HG03039 (cell line): ENCODE measurements at regions not wholly inside any gene's neighbourhood (a gene's known extent, or its start where the extent isn't known, plus 50 kb on each side); places are given as distances from the start of the nearest gene placed in this dataset.
"Not testable (repeated sequence)": the region's sequence is repeated elsewhere in the genome, so short reads cannot be mapped to it uniquely, and the experiment has no call there.

Experiments
- ATAC-seq: cut with Tn5 transposase; IDR thresholded peaks from one replicate; pipeline ENCODE4 v1.9.1; 2021; ENCODE audit warnings: mild to moderate bottlenecking, moderate library complexity; ENCODE audit not compliant: unreplicated experiment

DNA sequence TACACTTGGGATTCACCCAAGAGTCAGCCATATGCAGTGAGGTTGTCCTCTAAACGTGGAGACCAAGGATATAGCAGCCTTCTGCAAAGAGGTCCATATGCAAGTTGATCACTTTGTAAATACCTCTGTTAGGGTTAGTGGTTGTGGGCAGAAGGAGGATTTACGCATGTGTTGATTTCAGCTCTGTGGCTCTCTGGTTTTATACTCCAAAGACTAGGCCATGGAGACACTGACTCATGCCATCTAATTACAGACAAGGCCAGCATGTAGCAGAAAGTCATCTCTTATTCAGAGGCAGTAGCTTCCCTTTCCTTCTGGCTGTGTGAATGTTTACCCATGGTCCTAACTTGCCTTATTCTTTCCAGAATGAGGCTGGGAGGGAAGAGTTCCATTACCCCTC is 140.9 kb upstream of the GOLGA6L4 start:
- not testable (repeated sequence) for ATAC-seq

DNA sequence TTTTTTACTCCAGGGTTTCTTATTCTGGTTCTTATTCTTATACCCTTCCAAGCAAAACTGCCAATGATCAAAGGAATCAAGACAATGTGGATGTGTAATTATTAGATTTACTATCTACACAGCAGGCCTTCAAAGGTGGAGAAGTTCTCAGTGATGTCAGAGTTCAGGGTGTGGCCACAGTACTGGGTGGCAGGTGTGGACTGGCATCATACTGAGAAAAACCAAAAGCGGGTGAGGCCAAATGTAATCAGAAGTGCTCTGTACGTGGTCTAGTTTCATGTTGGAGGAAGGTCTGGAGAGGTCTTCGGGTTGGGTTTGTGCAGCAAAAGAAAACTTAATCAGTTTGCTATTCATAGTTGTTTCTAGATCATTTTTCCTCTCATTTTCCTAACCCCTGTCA is 138.5 kb upstream of the GOLGA6L4 start:
- ATAC-seq, result not testable (repeated sequence)

- ATAC-seq, result no peak
Measured at GRCh38 chr15:84098604-84099003, 137.0 kb upstream of the GOLGA6L4 start.

DNA sequence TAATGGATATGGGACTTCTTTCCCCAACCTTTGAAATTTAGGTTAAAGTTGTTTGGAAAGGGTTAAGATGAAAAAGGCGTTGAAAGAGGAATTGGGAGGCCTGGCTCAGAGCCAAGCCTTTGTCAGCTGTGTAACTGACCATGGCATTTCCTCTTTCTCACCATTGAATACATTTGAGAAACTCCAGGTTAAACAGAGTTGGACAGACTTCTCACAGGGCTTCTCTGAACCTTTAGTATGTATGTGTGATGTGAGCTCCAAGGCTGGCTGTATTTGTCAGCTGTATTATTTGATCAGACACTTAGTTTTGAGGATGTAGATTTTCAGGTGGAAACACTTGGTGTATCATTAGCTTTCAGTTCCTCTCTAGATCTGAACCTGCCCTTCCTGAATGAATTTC is 136.4 kb upstream of the GOLGA6L4 start:
- ATAC-seq, result no peak

- no peak for ATAC-seq
Measured at GRCh38 chr15:84103345-84103744, 132.2 kb upstream of the GOLGA6L4 start.

DNA sequence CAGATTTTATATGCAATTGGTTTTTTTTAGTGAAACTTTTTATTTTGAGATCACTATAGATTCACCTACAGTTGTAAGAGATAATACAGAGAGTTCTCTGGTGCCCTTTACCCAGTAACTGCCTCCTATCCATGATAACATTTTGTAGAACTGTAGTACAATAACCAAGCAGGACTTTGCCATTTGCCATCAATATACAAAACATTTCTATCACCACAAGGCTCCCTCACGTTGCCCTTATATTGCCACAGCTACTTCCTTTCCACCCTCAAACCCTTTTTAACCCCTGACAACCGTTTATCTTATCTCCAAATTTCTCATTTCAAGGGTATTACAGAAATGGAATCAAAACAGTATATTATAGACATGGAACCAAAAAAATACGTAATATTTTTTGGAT is 130.7 kb upstream of the GOLGA6L4 start:
- ATAC-seq, result no peak

GRCh38 chr15:84108728-84109127 is 126.8 kb upstream of the GOLGA6L4 start:
- ATAC-seq, result no peak

DNA sequence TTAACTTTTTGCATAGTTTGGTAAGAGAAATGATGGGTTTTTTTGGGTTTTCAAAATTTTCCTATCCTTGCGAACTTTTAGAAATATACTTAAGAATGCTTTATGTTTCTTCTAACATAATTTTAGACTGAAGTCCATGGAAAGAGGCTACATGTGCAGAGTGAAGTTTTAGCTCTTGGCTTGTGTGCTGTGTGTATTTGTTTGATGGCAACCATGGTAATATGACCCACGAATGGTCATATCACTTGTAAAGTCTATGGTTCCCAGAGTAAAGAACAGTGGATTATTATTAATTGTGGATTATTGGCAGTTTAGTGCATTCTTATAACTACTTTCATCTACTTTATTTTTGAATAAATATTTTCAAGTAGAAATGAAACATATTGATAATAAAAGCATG is 124.0 kb upstream of the GOLGA6L4 start:
- ATAC-seq, result no peak

GRCh38 chr15:84112025-84112424 is 123.5 kb upstream of the GOLGA6L4 start:
- no peak for ATAC-seq

DNA sequence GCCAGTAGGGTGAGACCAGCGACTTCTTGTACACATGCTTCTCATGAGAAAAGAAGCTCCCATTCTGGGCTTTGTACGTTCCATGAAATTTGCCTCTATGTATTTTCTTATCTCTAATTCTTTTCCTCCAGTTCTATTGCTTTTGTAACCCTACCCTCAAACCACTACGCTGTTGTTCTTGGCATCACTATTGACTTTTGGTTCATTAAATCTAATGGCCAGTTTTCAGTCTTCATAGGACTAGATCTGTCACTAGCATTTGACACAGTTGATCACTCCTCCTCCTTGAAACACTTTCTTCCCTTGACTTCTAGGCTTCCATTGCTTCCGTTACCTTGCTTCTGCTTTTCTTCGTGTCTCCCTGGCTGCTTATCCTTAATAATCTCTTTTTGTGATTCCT is 121.7 kb upstream of the GOLGA6L4 start:
- no peak for ATAC-seq

- ATAC-seq, result not testable (repeated sequence)
Measured at GRCh38 chr15:84114680-84115079, 120.9 kb upstream of the GOLGA6L4 start.

GRCh38 chr15:84119351-84119750 is 116.2 kb upstream of the GOLGA6L4 start:
- not testable (repeated sequence) for ATAC-seq

GRCh38 chr15:84120903-84121302 is 114.7 kb upstream of the GOLGA6L4 start:
- ATAC-seq, result not testable (repeated sequence)

DNA sequence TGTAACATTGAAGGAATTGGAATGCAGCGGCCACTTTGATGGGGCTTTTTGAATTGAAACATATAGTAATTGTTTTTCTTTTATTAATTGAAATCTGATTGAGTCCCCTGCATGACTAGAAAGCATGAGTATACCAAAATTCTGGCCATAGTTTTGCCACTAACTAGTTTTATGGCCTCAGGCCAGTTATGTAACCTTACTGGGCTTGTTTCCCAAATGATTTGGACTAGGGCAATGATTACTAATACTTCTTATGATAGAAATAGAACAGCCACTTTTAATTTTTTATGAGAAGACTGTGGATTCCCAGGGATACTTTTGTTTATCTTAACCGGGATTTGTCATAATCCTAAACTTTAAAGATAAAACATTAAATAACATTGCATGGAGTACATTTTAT is 106.9 kb upstream of the GOLGA6L4 start:
- ATAC-seq, result not testable (repeated sequence)

DNA sequence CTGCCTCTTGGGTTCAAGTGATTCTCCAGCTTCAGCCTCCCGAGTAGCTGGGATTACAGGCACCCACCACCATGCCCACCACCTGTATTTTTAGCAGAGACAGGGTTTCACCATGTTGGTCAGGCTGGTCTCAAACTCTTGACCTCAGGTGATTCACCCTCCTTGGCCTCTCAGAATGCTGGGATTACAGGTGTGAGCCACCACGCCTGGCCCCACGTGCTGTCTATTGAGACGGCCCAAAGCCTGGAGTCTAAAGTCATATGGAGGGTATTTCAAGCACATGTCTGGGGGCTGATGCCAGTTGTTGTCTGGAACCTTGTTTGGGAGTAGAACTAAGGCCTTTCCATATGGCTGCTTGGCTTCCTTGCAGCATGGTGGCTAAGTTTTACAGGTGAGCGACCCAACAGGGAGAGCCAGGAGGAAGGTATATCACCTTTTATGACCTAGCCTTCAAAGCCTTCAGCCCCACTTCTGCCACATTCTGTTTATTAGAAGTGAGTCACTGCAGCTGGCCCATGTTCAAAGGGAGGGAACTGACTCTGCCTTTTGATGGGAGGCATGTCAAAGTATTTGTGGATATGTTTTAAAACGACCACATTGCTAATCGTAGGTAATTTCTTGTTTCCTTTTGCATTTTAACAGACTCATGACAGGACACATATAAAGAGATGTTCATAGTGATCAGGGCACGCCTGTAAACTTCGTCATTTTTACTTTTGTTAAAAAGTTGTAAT is 105.3 kb upstream of the GOLGA6L4 start:
- not testable (repeated sequence) for ATAC-seq

- ATAC-seq, result not testable (repeated sequence)
Measured at GRCh38 chr15:84135931-84136456, 99.6 kb upstream of the GOLGA6L4 start.

- ATAC-seq, result peak; percentile 92
Measured at GRCh38 chr15:84142888-84143337, 92.7 kb upstream of the GOLGA6L4 start.

DNA sequence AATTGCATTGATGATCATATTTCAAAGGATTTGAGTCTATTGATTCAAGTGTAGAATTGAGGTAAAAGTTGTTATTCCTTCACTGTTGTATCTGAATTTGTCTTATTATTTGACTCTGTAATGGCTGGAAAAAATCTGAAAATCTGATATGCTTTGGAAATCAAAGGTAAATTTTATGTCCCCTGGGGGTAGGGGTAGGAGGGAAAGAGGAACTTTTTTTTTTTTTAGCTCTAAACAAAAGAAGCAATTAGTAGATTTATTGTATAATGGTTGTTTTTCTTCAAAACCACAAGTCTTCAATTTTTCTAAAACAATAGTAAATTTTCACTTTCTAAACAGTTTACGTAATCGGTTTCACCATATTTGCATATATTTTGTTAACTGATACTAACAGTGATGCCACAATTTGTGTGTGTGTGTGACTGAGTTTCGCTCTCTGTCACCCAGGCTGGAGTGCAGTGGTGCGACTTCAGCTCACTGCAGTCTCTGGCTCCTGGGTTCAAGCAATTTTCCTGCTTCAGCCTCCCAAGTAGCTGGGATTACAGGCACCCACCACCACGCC is 91.7 kb upstream of the GOLGA6L4 start:
- no peak for ATAC-seq

DNA sequence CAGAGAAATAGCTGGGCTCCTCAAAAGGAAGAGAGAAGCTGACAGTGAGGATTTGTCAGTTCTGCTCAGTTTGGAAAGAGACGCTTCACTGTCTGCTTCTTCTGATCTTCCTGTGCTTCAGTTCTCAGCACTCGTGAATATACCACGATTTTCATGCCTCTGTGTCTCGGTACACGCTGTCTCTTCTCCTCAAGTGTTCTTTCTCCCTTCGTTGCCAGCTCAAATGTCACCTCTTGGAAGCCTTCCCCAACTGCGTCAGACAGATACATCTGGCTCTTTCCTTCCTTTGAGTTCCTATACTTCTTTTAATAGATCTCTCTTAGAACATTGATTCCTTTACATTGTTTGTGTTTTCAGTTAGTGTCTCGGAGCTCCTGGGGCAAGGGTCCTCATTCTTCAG is 90.6 kb upstream of the GOLGA6L4 start:
- not testable (repeated sequence) for ATAC-seq

GRCh38 chr15:84146299-84146698 is 89.3 kb upstream of the GOLGA6L4 start:
- ATAC-seq, result not testable (repeated sequence)

- not testable (repeated sequence) for ATAC-seq
Measured at GRCh38 chr15:84147307-84147706, 88.3 kb upstream of the GOLGA6L4 start.

DNA sequence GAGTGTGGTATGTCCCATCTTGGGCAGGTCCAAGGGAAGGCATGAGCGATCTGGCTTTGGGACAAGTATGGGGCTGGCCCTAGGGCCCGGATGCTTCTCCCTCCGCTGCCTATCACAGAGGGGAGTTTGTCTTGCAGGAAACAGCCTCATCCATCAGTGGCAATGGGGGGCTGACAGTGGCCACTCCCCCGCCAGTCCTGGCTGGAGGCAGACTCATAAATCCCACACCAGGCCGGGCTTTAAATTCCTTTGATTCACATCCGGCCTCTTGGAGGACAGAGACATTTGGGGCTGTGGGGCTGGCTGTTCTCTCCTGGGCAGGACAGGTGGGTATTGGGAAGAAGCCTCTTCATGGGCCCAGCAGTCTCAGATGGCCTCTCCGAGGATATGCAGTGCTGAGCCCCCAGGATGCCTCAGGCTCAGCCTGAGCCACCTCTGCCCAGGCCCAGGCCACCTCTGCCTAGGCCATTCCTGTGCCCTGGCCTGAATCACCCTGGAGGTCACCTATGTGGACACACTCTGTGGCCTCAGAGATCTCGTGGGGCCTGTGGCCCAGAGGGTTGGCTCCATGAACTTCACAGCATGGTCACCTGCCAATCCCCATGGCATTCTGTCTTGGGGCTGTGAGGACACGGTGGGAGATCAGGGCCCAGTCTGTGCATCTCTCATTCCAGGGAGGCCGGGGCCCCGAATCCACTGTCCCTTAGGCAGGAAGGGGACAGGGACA is 84.2 kb upstream of the GOLGA6L4 start:
- no peak for ATAC-seq
